MM.1S (cell line): ENCODE measurements at regions not wholly inside any gene's neighbourhood (a gene's known extent, or its start where the extent isn't known, plus 50 kb on each side); places are given as distances from the start of the nearest gene placed in this dataset.

Experiments used
- DNase-seq: peaks from one replicate; pipeline ENCODE4 v3.0.0-alpha.2; 2015
- H2AFZ ChIP-seq: fragments of 300-600 bp; sonication (generic); 2 replicates; pipeline ENCODE4 v1.6.0; 2016; ENCODE audit warnings: antibody characterized with exemption, low read length
- H3F3A ChIP-seq: fragments of 300-600 bp; sonication (generic); 2 replicates; pipeline ENCODE4 v1.6.1; 2016; ENCODE audit warnings: mild to moderate bottlenecking, antibody characterized with exemption, low read length, moderate library complexity, mixed read lengths; ENCODE audit not compliant: insufficient read depth
- H3K27ac ChIP-seq: fragments of 300-600 bp; sonication (generic); 2 replicates; pipeline ENCODE4 v1.5.1; 2016; ENCODE audit warnings: mild to moderate bottlenecking, low read length
- H3K27me3 ChIP-seq: fragments of 300-600 bp; sonication (generic); replicated peaks from 2 replicates; pipeline ENCODE4 v1.6.0; 2016; ENCODE audit warnings: low read length; ENCODE audit not compliant: insufficient read depth
- H3K36me3 ChIP-seq: fragments of 300-600 bp; sonication (generic); replicated peaks from 2 replicates; pipeline ENCODE4 v1.6.1; 2016; ENCODE audit warnings: mild to moderate bottlenecking, low read length, mixed read lengths; ENCODE audit not compliant: insufficient read depth
- H3K4me1 ChIP-seq: fragments of 300-600 bp; sonication (generic); 2 replicates; pipeline ENCODE4 v1.6.1; 2016; ENCODE audit warnings: low read length, mixed read lengths
- H3K4me2 ChIP-seq: fragments of 300-600 bp; sonication (generic); 2 replicates; pipeline ENCODE4 v1.6.0; 2016; ENCODE audit warnings: low read depth, low read length
- H3K4me3 ChIP-seq: fragments of 300-600 bp; sonication (generic); 2 replicates; pipeline ENCODE4 v1.5.1; 2016; ENCODE audit warnings: low read length, mixed read lengths
- H3K79me2 ChIP-seq: fragments of 300-600 bp; sonication (generic); 2 replicates; pipeline ENCODE4 v1.6.1; 2016; ENCODE audit warnings: mixed run types, low read length, mixed read lengths
- H3K9ac ChIP-seq: fragments of 300-600 bp; sonication (generic); 2 replicates; pipeline ENCODE4 v1.6.1; 2016; ENCODE audit warnings: low read length, mixed read lengths
- H3K9me2 ChIP-seq: fragments of 300-600 bp; sonication (generic); replicated peaks from 2 replicates; pipeline ENCODE4 v1.6.1; 2016; ENCODE audit warnings: mild to moderate bottlenecking, low read length, mixed read lengths; ENCODE audit not compliant: insufficient read depth
- H3K9me3 ChIP-seq: fragments of 300-600 bp; sonication (generic); replicated peaks from 2 replicates; pipeline ENCODE4 v1.6.1; 2016; ENCODE audit warnings: mild to moderate bottlenecking, low read length, mixed read lengths; ENCODE audit not compliant: insufficient read depth
- H4K20me1 ChIP-seq: fragments of 300-600 bp; sonication (generic); 2 replicates; pipeline ENCODE4 v1.6.1; 2016; ENCODE audit warnings: mild to moderate bottlenecking, low read length, moderate library complexity, mixed read lengths; ENCODE audit not compliant: insufficient read depth
- CTCF ChIP-seq: fragments of 300-600 bp; sonication (generic); IDR thresholded peaks from 2 replicates; pipeline ENCODE4 v1.5.1; 2016; ENCODE audit warnings: antibody characterized with exemption, low read length, mixed read lengths
- EZH2 ChIP-seq: fragments of 300-600 bp; sonication (generic); optimal IDR thresholded peaks from 2 replicates; pipeline ENCODE3; 2017; ENCODE audit warnings: low read depth, mild to moderate bottlenecking, antibody characterized with exemption, low read length, mixed read lengths
- EZH2phosphoT487 ChIP-seq: fragments of 300-600 bp; sonication (generic); IDR thresholded peaks from 2 replicates; pipeline ENCODE4 v1.6.1; 2018; ENCODE audit warnings: antibody characterized with exemption, low read length

- no peak for DNase-seq
- TF ChIP-seq EZH2phosphoT487 (no peak), CTCF (no peak), EZH2 (no peak)
- Histone ChIP-seq H3K9ac (no peak overlapping the region), H4K20me1 (no peaks in the 10 kb centered on the region), H3K27ac (no peak overlapping the region), H3K4me3 (no peak overlapping the region), H3K9me3 (no peaks in the 10 kb centered on the region), H3K9me2 (no peaks in the 10 kb centered on the region), H3K27me3 (no peaks in the 10 kb centered on the region), H3K36me3 (no peaks in the 10 kb centered on the region), H3K4me1 (no peaks in the 10 kb centered on the region), H3K4me2 (no peak overlapping the region), H3K79me2 (no peaks in the 10 kb centered on the region), H2AFZ (no peak overlapping the region), H3F3A (no peaks in the 10 kb centered on the region)
Observed at GRCh38 chr4:20376070-20376469, 124.4 kb downstream of the SLIT2 start.

- H2AFZ ChIP-seq, result no peak overlapping the region
- no peaks in the 10 kb centered on the region for H3F3A ChIP-seq
- H3K4me3 ChIP-seq, result no peak overlapping the region
- TF ChIP-seq EZH2phosphoT487, result no peak
- no peak for TF ChIP-seq EZH2
- TF ChIP-seq CTCF, result no peak
- no peaks in the 10 kb centered on the region for H3K4me1 ChIP-seq
- no peaks in the 10 kb centered on the region for H3K9me2 ChIP-seq
- H3K9me3 ChIP-seq, result no peaks in the 10 kb centered on the region
- no peaks in the 10 kb centered on the region for H3K36me3 ChIP-seq
- no peak for DNase-seq
- H3K4me2 ChIP-seq, result no peak overlapping the region
- H3K79me2 ChIP-seq, result no peaks in the 10 kb centered on the region
- no peak overlapping the region for H3K27ac ChIP-seq
- no peak overlapping the region for H3K9ac ChIP-seq
- no peaks in the 10 kb centered on the region for H3K27me3 ChIP-seq
- no peaks in the 10 kb centered on the region for H4K20me1 ChIP-seq
Observed at GRCh38 chr4:20378181-20378580, 126.5 kb downstream of the SLIT2 start.

GRCh38 chr4:20381005-20381404 lies 129.3 kb downstream of the SLIT2 start:
- Histone ChIP-seq H3K4me3 (no peak overlapping the region), H3K79me2 (no peaks in the 10 kb centered on the region), H4K20me1 (no peaks in the 10 kb centered on the region), H3K36me3 (no peaks in the 10 kb centered on the region), H3K4me1 (no peaks in the 10 kb centered on the region), H3K27ac (no peak overlapping the region), H3F3A (no peaks in the 10 kb centered on the region), H3K27me3 (no peaks in the 10 kb centered on the region), H3K9me2 (no peaks in the 10 kb centered on the region), H3K9ac (no peak overlapping the region), H3K4me2 (no peak overlapping the region), H2AFZ (no peak overlapping the region), H3K9me3 (no peaks in the 10 kb centered on the region)
- DNase-seq, result no peak
- no peak for TF ChIP-seq CTCF
- TF ChIP-seq EZH2, result no peak
- no peak for TF ChIP-seq EZH2phosphoT487
